ENCODE measurements at regions not wholly inside any gene's neighbourhood (a gene's known extent, or its start where the extent isn't known, plus 50 kb on each side); places are given as distances from the start of the nearest gene placed in this dataset.
A peak's percentile ranks its signal among the peaks of the same experiment; 100 is the strongest.

DNA sequence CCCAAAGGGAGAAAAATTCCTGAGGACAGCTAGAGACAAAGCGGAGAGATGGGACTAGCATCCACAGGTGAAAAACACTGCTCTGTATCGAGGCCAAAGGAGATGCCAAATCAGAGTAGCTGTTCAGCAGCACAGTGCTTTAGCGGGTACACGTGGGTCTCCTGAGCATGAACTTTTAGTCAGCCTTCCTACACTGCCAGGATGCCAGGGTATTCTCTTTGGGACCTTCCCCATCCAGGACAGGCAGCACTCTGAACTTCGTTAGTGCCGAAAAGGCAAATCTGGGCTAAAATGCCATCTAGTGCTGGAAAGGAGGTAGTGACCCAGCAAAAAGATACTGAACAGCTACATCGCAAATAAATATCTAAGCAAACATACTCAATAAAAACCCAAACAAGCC, 64.9 kb downstream of the C6orf58 start:
- DNase-seq: peak; percentile 29

Data from activated CD4-positive, alpha-beta T cell treated with anti-CD3 and anti-CD28 coated beads, Interleukin-2, amount 50 U/mL, for 16 hours (primary cell).